GM12878 (cell line): ENCODE measurements at regions not wholly inside any gene's neighbourhood (a gene's known extent, or its start where the extent isn't known, plus 50 kb on each side); places are given as distances from the start of the nearest gene placed in this dataset.

Experiments
- ATAC-seq: fragments of 200-7000 bp; cut with Tn5 transposase; 3 replicates; pipeline ENCODE4 v1.9.1; 2020; ENCODE audit warnings: mild to moderate bottlenecking, moderate library complexity
- BruUV-seq: library from RNA; stranded (reverse); fragments of 400-500 nt; replicated peaks from 2 replicates; lab custom pipeline; 2021; lab: Mats Ljungman, UMichigan
- CTCF ChIA-PET: fragments of 300-600 bp; sonication (Branson Sonifier 250); formaldehyde crosslinking; extraction: SDS; loops from one replicate; lab custom pipeline; 2021; ENCODE audit warnings: inconsistent platforms; lab: Yijun Ruan, JAX
- POLR2A ChIA-PET: fragments of 350-600 bp; formaldehyde crosslinking; extraction: SDS; loops from one replicate; lab custom pipeline; 2021; ENCODE audit warnings: inconsistent platforms; lab: Charles Lee
- RAD21 ChIA-PET: fragments of 300-600 bp; sonication (Branson Sonifier 250); formaldehyde crosslinking; loops from one replicate; lab custom pipeline; 2023; ENCODE audit warnings: antibody characterized with exemption; ENCODE audit not compliant: unreplicated experiment; lab: Charles Lee
- SMC1A ChIA-PET: fragments of 300-600 bp; sonication (Branson Sonifier 250); formaldehyde crosslinking; loops from one replicate; lab custom pipeline; 2023; ENCODE audit not compliant: unreplicated experiment, uncharacterized antibody; lab: Charles Lee
- DNase-seq: peaks from one replicate; pipeline ENCODE4 v3.0.0-alpha.2; 2011; ENCODE audit warnings: low read depth, low spot score
- FAIRE-seq: peaks from 3 replicates; lab custom pipeline; 2011; peaks lifted over from hg19 to GRCh38; lab: Jason Lieb, UNC
- H2AFZ ChIP-seq: 2 replicates; pipeline ENCODE4 v1.6.0; 2011; ENCODE audit warnings: low read depth, low read length, control low read depth; ENCODE audit not compliant: control insufficient read depth
- H3K27ac ChIP-seq: 2 replicates; pipeline ENCODE4 v1.5.1; 2011; ENCODE audit warnings: control low read depth; ENCODE audit not compliant: control insufficient read depth, insufficient read depth
- H3K27me3 ChIP-seq, 2 experiments: replicated peaks in 1 of 2; 2 replicates each; pipeline versions ENCODE4 v1.6.0 to v1.6.1; 2011; ENCODE audit warnings: low read length in 1 of 2; ENCODE audit not compliant: control insufficient read depth in 2 of 2, insufficient read depth in 2 of 2
- H3K36me3 ChIP-seq, 2 experiments: 2 replicates each; pipeline ENCODE4 v1.5.1; 2011; ENCODE audit warnings: low read length in 1 of 2; ENCODE audit not compliant: control insufficient read depth in 2 of 2, insufficient read depth in 2 of 2
- H3K4me1 ChIP-seq: 2 replicates; pipeline ENCODE4 v1.6.1; 2011; ENCODE audit warnings: mild to moderate bottlenecking, low read length, moderate library complexity, mixed read lengths; ENCODE audit not compliant: control insufficient read depth, insufficient read depth
- H3K4me2 ChIP-seq: 2 replicates; pipeline ENCODE4 v1.6.0; 2011; ENCODE audit warnings: control low read depth; ENCODE audit not compliant: control insufficient read depth, insufficient read depth
- H3K4me3 ChIP-seq: fragments of 200-600 bp; sonication (generic); 2 replicates; pipeline ENCODE4 v1.5.1; 2016
- H3K79me2 ChIP-seq: 2 replicates; pipeline ENCODE4 v1.6.0; 2011; ENCODE audit warnings: low read length; ENCODE audit not compliant: control insufficient read depth, insufficient read depth
- H3K9ac ChIP-seq: 2 replicates; pipeline ENCODE4 v1.8.0; 2011; ENCODE audit warnings: low read length, control low read depth, mixed read lengths; ENCODE audit not compliant: control insufficient read depth, insufficient read depth
- H3K9me3 ChIP-seq: replicated peaks from 3 replicates; pipeline ENCODE4 v1.5.1; 2011; ENCODE audit warnings: mild to moderate bottlenecking, low read length; ENCODE audit not compliant: control insufficient read depth, insufficient read depth
- H4K20me1 ChIP-seq: 2 replicates; pipeline ENCODE4 v1.6.0; 2011; ENCODE audit not compliant: control insufficient read depth, insufficient read depth
- ATF7 ChIP-seq: fragments of 450-650 bp; IDR thresholded peaks from 2 replicates; pipeline ENCODE4 v1.6.1; 2016; ENCODE audit warnings: low read depth, mild to moderate bottlenecking
- EP300 ChIP-seq, 2 experiments: fragments of 150-350 bp in 1 of 2; IDR thresholded peaks; 2 replicates each; pipeline ENCODE4 v1.6.1; 2011 to 2012; ENCODE audit warnings: low read depth in 2 of 2, low read length in 2 of 2, borderline replicate concordance in 1 of 2, improper control_type of control experiment in 1 of 2, inconsistent platforms in 1 of 2; ENCODE audit not compliant: control insufficient read depth in 1 of 2
- ESRRA ChIP-seq: IDR thresholded peaks from 2 replicates; pipeline ENCODE4 v1.6.1; 2012; ENCODE audit warnings: mild to moderate bottlenecking, low read length, improper control_type of control experiment
- FOXK2 ChIP-seq: fragments of 450-650 bp; IDR thresholded peaks from 2 replicates; pipeline ENCODE4 v1.6.1; 2017; ENCODE audit warnings: mild to moderate bottlenecking, moderate library complexity
- KAT2A ChIP-seq: conservative IDR thresholded peaks from 2 replicates; pipeline ENCODE4 v1.6.1; 2011; ENCODE audit warnings: low read depth, low read length; ENCODE audit not compliant: control insufficient read depth
- KLF5 ChIP-seq: fragments of 450-650 bp; IDR thresholded peaks from 2 replicates; pipeline ENCODE4 v1.6.1; 2014; ENCODE audit warnings: mild to moderate bottlenecking; ENCODE audit not compliant: partially characterized antibody
- MEF2B ChIP-seq: fragments of 450-650 bp; IDR thresholded peaks from 2 replicates; pipeline ENCODE4 v1.6.1; 2018; ENCODE audit warnings: mild to moderate bottlenecking, moderate library complexity; ENCODE audit not compliant: partially characterized antibody, poor library complexity, severe bottlenecking
- MXI1 ChIP-seq: fragments of 150-350 bp; IDR thresholded peaks from 2 replicates; pipeline ENCODE4 v1.6.1; 2011; ENCODE audit warnings: low read depth, mild to moderate bottlenecking, inconsistent platforms, low read length, improper control_type of control experiment
- POLR2A ChIP-seq: IDR thresholded peaks from 2 replicates; pipeline ENCODE4 v1.6.1; 2011; ENCODE audit warnings: low read depth, mild to moderate bottlenecking, low read length
- RAD51 ChIP-seq: fragments of 450-650 bp; IDR thresholded peaks from 2 replicates; pipeline ENCODE4 v1.6.1; 2016; ENCODE audit warnings: moderate library complexity, mild to moderate bottlenecking, inconsistent platforms
- RELB ChIP-seq: fragments of 450-650 bp; IDR thresholded peaks from 2 replicates; pipeline ENCODE4 v1.6.1; 2017; ENCODE audit warnings: low read depth, mild to moderate bottlenecking, moderate library complexity
- STAT1 ChIP-seq: fragments of 450-650 bp; conservative IDR thresholded peaks from 2 replicates; pipeline ENCODE4 v1.6.1; 2014; ENCODE audit warnings: antibody characterized with exemption, mild to moderate bottlenecking
- TCF12 ChIP-seq: IDR thresholded peaks from 2 replicates; pipeline ENCODE4 v1.6.1; 2011; ENCODE audit warnings: low read depth, mild to moderate bottlenecking, low read length
- WGBS: methylation state at CpG from one replicate; pipeline ENCODE4 v1.1.6; 2016; ENCODE audit warnings: low lambda C conversion rate; ENCODE audit not compliant: insufficient replicate concordance, insufficient coverage; ENCODE audit errors: missing lambda C conversion rate; 5-methylcytosine and 5-hydroxymethylcytosine counted together
- in situ Hi-C: fragments of 300-500 bp; cut with MboI; formaldehyde crosslinking; loops from 9 replicates; pipeline ENCODE4 v1.14.3; 2018; ENCODE audit warnings: mixed read lengths
- intact Hi-C: fragments of 100-400 bp; cut with micrococcal nuclease; formaldehyde crosslinking; loops from one replicate; pipeline ENCODE4 v1.14.2; 2022; ENCODE audit not compliant: unreplicated experiment
- TF ChIP-seq, protein P1 (sequence below): IDR thresholded peaks from 2 replicates; pipeline ENCODE4 v1.6.1; 2012; ENCODE audit warnings: mild to moderate bottlenecking, low read depth, low read length
- TF ChIP-seq, protein P2 (sequence below): IDR thresholded peaks from 2 replicates; pipeline ENCODE4 v1.6.1; 2011; ENCODE audit warnings: low read depth, mild to moderate bottlenecking, low read length, moderate library complexity, borderline replicate concordance; ENCODE audit errors: extremely low read depth

DNA sequence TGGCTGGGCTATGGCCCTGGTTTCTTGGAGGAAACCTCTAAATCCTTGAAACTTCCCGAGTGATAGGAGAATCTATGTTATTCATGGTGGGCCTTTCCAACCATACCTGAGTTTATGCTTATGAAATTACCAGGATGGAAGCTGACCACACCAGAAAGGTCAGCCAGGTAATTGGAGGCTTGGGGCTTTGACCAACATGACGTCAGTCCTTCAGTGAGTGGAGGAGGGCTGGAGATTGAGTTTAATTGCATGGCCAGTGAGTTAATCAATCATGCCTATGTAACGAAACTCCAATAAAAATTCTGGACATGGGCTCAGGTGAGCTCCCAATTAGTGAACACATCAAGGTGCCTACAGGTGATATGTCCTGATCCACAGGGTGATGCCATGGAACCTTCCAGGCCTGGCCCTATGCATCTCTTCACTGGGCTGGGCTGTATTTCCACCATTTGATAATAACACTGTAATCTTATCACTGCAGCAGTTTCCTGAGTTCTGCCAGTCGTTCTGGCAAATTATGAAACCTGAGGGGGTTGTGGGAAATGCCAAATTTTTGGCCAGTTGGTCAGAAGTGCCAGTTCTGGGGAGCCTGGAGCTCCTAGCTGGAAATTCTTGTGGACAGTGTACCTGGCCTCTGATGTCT is 106.5 kb downstream of the CDH26 start (continued):
- TF ChIP-seq, protein P1, sequence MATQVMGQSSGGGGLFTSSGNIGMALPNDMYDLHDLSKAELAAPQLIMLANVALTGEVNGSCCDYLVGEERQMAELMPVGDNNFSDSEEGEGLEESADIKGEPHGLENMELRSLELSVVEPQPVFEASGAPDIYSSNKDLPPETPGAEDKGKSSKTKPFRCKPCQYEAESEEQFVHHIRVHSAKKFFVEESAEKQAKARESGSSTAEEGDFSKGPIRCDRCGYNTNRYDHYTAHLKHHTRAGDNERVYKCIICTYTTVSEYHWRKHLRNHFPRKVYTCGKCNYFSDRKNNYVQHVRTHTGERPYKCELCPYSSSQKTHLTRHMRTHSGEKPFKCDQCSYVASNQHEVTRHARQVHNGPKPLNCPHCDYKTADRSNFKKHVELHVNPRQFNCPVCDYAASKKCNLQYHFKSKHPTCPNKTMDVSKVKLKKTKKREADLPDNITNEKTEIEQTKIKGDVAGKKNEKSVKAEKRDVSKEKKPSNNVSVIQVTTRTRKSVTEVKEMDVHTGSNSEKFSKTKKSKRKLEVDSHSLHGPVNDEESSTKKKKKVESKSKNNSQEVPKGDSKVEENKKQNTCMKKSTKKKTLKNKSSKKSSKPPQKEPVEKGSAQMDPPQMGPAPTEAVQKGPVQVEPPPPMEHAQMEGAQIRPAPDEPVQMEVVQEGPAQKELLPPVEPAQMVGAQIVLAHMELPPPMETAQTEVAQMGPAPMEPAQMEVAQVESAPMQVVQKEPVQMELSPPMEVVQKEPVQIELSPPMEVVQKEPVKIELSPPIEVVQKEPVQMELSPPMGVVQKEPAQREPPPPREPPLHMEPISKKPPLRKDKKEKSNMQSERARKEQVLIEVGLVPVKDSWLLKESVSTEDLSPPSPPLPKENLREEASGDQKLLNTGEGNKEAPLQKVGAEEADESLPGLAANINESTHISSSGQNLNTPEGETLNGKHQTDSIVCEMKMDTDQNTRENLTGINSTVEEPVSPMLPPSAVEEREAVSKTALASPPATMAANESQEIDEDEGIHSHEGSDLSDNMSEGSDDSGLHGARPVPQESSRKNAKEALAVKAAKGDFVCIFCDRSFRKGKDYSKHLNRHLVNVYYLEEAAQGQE = no peak
- TF ChIP-seq ESRRA (no peak), MEF2B (no peak)

DNA sequence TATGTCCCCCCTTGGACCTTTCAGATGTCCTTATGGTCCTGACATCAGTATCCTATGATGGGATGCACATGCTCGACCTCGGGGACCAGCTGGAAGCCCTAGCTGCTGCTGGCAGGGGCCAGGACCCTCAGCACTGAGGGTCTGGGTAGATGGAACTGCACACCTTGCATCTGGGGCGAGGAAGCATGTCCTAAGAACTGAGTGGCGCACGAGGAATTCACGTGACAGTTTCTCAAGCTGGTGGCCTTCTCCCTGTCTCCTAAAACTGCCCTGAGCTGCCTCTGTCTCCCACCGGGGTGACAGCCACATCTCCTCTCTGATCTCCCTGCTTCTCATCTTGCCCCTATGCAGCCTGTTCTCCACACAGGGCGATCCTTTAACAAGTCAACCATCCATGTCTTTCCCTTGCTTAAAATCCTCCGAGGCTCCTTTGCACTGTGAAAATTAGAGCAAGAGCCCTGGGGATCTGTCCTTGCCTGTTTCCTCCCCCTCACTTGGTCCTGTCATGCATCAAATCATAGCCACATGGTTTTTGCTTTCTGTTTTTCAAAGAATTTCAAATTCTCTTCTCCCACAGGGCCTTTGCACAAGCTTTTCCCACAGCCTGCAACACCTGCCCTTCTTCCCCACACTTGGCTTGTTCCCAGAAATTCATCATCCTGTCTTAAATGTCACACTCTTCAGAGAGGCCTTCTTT is 107.7 kb downstream of the CDH26 start:
- no peaks in the 10 kb centered on the region for H4K20me1 ChIP-seq
- WGBS = 9% methylated on average over 9 of the region's 9 CpGs
- H3K9ac ChIP-seq = no peak overlapping the region
- H3K27ac ChIP-seq = no peak overlapping the region
- H2AFZ ChIP-seq = no peak overlapping the region
- ATAC-seq (no peak), FAIRE-seq (no peak), DNase-seq (no peak)
- H3K27me3 ChIP-seq = no peaks in the 10 kb centered on the region
- no peaks in the 10 kb centered on the region for H3K4me1 ChIP-seq
- intact Hi-C loops (no loop called here), in situ Hi-C loops (no loop called here)
- ChIA-PET CTCF (no interaction called here), SMC1A (interaction anchor here (1.0 kb wide), 1 partner anchor 71 kb away, joined by 3 read pairs; no protein-coding TSS in a partner anchor), RAD21 (no interaction called here), POLR2A (no interaction called here)
- H3K4me2 ChIP-seq = no peak overlapping the region
- no peaks in the 10 kb centered on the region for H3K79me2 ChIP-seq
- no peak overlapping the region for H3K4me3 ChIP-seq
- H3K9me3 ChIP-seq = no peaks in the 10 kb centered on the region; the same call in 2 of the 3 replicates
- no peaks in the 10 kb centered on the region for H3K36me3 ChIP-seq
- no TSS peak for BruUV-seq
- TF ChIP-seq TCF12 (no peak), MXI1 (no peak), KLF5 (no peak), KAT2A (no peak), ATF7 (no peak), EP300 (IDR thresholded peaks at IDR 0.05; ENCODE audit: borderline replicate concordance in 1 of 2, control insufficient read depth in 1 of 2, low read depth in 2 of 2, low read length in 2 of 2) (no peak), RAD51 (no peak), FOXK2 (no peak), POLR2A (no peak), STAT1 (no peak), RELB (no peak)
- TF ChIP-seq, protein P2, sequence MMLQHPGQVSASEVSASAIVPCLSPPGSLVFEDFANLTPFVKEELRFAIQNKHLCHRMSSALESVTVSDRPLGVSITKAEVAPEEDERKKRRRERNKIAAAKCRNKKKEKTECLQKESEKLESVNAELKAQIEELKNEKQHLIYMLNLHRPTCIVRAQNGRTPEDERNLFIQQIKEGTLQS = no peak
